HG02759 (cell line): ENCODE measurements at regions not wholly inside any gene's neighbourhood (a gene's known extent, or its start where the extent isn't known, plus 50 kb on each side); places are given as distances from the start of the nearest gene placed in this dataset.
A peak's percentile ranks its signal among the peaks of the same experiment; 100 is the strongest.

Experiments
- ATAC-seq: cut with Tn5 transposase; IDR thresholded peaks from one replicate; pipeline ENCODE4 v1.9.1; 2021; ENCODE audit warnings: mild to moderate bottlenecking, moderate library complexity; ENCODE audit not compliant: unreplicated experiment

DNA sequence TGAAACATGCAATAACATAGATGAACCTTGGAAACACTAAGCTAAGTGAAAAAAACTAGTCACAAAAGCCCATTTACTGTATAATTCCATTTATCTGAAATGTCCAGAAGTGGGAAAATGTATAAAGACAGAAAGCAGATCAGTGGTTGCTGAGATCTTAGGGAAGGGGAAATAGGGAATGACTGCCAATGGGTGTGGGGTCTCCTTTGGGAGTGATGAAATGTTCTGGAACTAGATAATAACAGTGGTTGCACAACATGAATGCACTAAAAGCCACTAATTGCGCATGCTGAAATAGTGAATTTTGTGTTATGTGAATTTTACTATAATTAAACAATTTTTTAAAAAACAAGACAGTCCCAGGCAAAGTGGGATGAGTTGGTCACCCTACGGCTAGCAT lies 472.8 kb downstream of the CCDC171 start:
- no peak for ATAC-seq

GRCh38 chr9:16026886-16027285 lies 474.0 kb downstream of the CCDC171 start:
- no peak for ATAC-seq

- ATAC-seq, result no peak
Observed at GRCh38 chr9:16028548-16028947, 475.7 kb downstream of the CCDC171 start.

GRCh38 chr9:16029046-16029615 lies 476.3 kb downstream of the CCDC171 start:
- ATAC-seq, result no peak

DNA sequence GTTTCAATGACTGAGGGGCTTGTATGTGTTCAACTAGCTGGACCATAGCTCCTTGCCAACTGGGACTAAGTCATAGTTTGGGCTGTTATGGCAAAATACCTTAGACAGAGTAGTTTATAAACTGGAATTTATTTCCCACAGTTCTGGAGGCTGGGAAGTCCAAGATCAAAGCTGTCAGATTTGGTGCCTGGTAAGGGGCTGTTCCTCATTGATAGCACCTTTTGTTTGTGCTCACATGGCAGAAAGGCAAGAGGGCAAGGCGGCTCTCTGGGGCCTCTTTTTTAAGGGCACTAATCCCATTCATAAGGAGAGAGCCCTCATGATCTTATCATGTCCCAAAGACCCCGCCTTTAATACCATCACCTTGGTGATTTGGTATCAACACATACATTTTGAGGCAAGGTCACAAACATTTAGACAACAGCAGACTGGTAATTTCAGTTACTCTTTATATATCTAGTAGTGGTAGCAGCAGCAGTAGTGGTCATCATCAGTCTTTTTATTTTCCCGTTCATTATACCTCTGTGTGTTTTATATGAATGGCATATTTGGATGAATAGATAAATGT lies 477.0 kb downstream of the CCDC171 start:
- ATAC-seq, result no peak

GRCh38 chr9:16030528-16031185 lies 477.8 kb downstream of the CCDC171 start:
- peak; percentile 98 for ATAC-seq

GRCh38 chr9:16031486-16031885 lies 478.6 kb downstream of the CCDC171 start:
- ATAC-seq, result no peak

- ATAC-seq, result no peak
Observed at GRCh38 chr9:16031971-16032370, 479.1 kb downstream of the CCDC171 start.

DNA sequence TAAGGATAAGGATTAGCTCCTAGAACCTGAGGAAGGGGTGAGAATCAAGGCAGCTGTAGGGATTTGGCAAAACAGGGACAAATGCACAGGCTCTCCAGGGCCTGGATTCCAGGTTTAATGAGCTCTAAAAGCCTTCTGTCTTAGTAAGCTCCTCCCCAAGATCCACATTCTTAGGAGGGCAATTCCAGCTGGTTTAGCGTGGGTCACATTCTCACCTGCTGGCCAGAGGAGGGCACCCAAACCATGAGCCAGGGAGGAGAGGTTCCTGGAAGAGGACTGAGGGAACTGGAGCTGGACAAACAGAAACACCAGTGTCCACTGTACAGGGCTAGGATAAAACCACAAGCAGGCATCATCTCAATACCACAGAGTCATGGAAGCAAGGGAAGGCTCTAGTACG lies 480.0 kb downstream of the CCDC171 start:
- ATAC-seq, result no peak

DNA sequence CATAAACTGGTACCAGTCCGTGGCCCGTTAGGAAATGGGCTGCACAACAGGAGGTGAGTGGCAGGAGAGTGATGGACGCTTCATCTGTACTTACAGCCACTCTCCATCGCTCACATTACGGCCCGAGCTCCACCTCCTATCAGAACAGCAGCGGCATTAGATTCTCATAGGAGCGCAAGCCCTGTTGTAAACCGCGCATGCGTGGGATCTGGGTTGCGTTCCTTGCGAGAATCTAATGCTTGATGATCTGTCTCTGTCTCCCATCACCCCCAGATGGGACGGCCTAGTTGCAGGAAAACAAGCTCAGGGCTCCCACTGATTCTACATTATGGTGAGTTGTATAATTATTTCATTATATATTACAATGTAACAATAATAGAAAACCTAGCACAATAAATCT lies 480.4 kb downstream of the CCDC171 start:
- ATAC-seq, result no peak

DNA sequence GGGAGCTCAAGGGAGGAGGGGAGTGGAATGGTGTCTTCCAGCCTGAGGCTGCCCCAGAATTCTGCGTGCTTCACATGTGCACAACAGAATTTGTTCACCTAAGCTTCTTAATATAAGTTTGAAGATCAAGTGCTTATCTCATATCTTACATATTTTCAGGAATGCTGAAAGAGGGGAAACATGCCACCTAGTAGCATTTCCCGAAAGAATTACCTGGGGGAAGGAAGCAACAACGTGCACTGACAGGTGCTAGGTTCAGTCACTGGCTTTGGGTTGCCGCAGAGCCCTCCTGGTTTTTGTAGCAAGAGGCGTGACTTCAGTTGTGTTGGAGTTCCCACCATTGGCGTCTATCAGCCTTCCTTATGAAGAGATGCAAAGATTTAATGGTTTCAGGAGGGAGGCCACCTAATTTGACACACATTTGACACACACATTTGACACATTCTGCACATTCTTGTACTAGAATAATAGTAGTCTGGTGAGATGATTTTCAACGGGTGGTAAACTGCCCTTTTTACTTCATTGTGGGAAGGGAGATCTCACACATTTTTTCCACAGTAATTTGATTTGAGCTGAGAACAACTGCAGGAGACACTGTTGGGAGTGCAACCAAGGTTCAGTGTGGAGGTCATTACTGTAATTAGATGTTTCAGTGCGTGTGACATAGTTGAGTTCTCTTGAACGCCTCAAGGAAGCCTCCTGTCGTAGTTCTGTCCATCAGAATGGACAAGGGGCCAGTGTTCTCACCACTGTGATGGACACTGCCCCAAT lies 481.3 kb downstream of the CCDC171 start:
- ATAC-seq, result no peak

DNA sequence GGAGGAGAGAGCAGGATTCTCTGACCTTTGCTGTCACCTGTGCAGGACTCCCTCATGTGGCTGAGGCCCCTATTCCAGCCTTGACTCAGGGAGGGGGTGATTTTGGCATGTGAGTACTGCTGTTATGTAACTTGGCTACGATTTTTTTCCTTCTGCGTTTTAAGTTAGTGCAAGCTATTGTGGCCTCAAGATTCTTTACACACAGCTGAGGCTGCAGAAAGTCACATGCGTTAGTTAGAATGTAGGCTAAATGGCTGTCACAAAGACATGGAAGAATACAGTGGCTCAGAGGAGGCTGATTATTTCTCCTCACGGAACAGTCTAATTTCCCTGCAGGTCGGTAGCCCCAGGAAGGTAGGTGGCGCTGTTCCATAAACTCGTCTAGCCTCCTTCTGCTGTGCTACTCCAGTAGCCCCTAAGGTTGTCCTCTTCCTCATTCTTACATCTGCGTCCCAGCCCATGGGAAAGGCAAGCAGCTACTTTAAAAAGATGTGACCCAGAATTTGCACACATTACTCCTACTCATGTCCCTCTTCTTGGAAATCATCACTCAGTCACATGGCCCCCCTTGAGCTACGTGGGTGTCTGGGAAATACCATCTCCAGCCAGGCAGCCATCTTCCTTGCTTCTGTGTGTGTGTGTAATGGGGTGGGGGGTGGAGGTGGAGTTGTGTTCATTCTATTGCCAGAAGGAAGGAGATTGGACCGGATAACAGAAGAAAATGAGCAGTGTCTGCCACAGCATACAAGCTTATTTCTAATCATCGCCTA lies 486.6 kb downstream of the CCDC171 start:
- ATAC-seq, result peak; percentile 76

GRCh38 chr9:16039988-16040761 lies 487.3 kb downstream of the CCDC171 start:
- peak; percentile 10 for ATAC-seq

DNA sequence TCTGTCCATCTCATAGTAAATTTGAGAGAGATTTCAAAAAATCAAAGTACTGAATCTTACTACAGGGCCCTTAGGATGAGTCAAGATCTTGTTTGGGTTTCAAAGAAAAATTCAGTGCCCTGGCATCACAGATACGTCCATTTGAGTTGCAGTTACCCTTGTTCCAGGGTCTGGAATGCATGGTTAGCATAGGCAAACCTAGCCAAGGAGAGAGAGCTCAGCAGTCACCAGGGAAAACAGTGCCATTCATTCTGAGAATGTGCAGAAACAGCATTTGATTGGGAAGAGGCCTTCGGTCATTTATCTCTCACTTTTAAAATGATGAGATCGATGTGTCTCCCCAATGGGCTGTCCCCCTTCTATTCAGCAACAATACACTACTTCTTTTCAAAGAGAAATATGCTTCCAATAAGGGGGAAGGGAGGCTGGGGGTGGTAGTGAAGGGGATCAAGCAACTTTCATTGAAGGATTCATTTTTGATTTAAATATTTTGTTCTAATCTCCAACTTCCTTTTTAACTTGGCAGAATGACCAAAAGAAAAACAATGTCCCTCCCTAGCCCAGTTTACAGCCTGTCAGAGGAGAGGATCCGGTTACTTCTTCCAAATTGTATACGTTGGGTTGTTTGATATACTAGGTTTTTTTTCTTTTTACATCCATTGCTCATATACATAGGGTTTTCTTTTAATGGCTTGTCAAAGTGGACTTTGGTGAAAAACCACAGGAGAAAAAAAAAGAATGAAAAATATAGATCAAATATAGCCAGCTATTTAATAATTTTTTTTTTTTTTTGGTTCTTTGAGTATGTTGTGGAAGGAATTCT lies 491.1 kb downstream of the CCDC171 start:
- ATAC-seq, result no peak

GRCh38 chr9:16044579-16044881 lies 491.7 kb downstream of the CCDC171 start:
- ATAC-seq, result no peak

GRCh38 chr9:16045651-16046280 lies 492.9 kb downstream of the CCDC171 start:
- ATAC-seq, result no peak

DNA sequence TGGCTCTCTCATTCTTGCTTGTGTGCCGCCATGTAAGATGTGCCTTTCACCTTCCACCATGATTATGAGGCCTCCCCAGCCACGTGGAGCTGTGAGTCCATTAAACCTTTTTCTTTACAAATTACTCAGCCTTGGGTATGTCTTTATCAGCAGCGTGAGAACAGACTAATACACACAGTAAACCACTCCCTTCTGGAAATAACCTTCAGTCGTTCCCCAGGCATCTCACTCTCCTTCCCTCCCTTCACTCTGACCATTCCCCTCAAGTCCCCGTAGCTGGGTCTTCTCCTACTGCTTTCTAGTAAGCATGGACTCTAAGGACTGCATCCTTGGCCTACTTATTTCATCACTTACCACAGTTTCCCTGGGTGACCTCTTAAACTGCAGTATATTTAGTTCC lies 493.9 kb downstream of the CCDC171 start:
- no peak for ATAC-seq

- no peak for ATAC-seq
Observed at GRCh38 chr9:16048129-16048528, 495.3 kb downstream of the CCDC171 start.

GRCh38 chr9:16052146-16052545 lies 499.3 kb downstream of the CCDC171 start:
- no peak for ATAC-seq
